GM12892 (cell line): ENCODE measurements at regions not wholly inside any gene's neighbourhood (a gene's known extent, or its start where the extent isn't known, plus 50 kb on each side); places are given as distances from the start of the nearest gene placed in this dataset.

Experiments
- POLR2A ChIP-seq: IDR thresholded peaks from 2 replicates; pipeline ENCODE4 v1.6.1; 2011; ENCODE audit warnings: low read depth, low read length, control low read depth
- TAF1 ChIP-seq: IDR thresholded peaks from 2 replicates; pipeline ENCODE4 v1.6.1; 2011; ENCODE audit warnings: low read depth, mild to moderate bottlenecking, control low read depth, low read length, borderline replicate concordance

GRCh38 chr9:81363916-81364480 is 325.3 kb downstream of the TLE1 start:
- TF ChIP-seq POLR2A (no peak), TAF1 (no peak)
